GOT3 (cell line): ENCODE measurements at regions not wholly inside any gene's neighbourhood (a gene's known extent, or its start where the extent isn't known, plus 50 kb on each side); places are given as distances from the start of the nearest gene placed in this dataset.

Source experiments
- DNase-seq: peaks from one replicate; lab custom pipeline; 2025; ENCODE audit warnings: mixed read lengths; lab: John Stamatoyannopoulos, UW

DNA sequence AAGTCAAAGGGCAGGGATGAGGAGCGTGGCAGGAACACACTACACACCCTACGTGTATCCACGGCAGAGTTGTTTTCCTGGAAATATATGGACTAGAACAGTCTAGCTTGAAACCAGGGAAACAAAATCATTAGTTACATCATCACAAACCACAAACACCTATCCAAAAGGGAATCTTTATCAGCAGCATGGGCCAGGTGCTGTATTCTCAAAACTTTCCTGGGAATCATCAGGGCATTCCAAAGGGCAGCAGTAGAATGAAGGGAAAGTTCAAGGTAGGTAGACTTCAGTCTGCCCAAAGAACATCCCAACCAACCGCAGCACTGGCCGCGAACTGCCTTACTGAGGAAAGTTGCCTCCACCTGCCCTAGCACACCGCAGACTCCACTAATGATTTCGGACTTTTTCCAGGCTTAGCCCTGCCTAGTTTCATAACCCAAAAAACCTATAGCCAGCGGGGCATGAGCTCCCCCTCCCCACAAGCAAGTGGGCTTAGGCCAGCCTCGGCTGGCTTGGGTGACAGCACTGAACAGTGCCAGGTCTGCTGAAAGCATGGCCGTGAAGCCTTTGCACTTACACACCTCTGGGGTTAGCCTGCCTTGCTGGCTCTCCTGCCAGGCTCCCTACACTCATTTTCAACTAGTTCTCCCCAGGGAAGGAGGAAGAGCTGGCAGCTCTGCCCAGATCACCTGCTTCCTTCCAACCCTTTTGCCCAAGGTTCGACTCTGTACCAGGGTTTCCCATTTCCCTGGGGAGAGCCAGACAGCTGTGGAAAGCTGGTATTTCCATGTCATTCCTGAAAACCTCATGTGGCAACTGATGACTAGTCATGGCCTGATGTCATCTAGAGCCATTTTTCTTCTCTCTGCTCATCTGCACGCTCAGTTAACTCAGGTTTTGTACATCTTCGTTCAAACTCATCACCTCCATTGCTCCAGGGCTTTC lies 77.3 kb upstream of the UBAC2 start:
- DNase-seq: no peak

DNA sequence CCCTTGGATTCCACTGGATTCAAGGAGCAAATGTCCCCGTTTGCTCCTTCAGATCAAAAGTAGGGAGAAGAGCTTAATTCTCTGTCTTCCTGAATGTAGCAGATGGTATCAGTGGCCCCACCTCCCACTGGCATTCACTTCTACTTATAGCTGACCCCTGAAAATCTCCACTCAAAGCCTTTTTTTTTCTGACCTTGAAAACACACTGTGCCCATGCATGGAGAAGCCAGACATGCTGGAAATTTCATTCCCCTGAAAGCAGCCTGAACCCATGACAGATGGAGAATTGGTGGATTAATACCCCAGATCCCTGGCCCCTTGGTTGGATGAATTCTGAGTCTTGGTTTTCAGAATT lies 76.6 kb upstream of the UBAC2 start:
- no peak for DNase-seq

DNA sequence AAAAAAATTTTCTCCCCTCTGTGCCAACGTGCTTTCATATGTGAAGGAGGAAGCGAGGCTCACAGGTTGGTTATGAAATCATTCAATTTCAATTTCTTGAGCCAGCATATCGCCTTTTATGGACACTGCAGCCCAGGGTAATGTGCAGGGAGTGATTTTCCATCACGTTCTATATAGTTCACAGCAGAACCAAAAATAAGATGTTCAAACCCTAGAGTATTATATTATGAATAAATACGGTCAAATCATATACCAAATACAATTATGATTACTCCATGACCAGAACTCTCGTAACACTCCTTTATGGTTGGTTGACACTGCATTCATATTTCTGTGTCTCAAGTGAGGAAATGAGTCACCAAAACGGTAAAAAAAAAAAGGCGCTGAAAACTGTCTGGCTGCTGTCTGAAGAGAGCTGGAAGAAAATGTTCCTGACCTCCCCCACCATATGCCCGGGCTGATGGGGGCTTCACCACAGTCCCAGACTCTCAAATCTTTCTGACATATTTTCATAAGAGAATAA lies 75.8 kb upstream of the UBAC2 start:
- DNase-seq: no peak

DNA sequence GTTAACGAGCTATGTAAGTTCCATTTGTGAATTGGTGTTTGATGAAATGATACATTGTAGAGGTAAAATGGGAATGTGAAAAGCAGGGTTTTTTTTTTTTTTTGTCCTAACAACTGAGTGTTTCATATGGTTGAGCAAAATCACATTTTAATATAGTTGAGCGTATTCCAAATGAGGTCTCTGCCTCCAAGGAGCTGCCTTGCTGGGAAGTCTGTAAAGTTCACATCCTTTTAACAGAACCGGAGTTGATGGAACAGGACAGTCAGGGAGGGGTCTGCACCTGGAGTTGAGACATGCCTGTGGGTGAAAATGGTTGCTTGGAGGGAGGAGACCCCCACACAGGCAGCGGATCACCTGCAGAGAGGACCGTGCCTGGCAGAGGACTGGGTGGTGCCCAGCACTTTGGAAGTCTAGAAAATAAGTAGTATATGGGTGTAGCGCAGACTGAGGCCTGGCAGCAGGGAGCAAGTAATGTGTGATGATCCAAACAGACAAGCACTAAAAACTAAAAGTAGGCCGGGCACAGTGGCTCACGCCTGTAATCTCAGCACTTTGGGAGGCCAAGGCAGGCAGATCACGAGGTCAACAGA lies 75.2 kb upstream of the UBAC2 start:
- no peak for DNase-seq

DNA sequence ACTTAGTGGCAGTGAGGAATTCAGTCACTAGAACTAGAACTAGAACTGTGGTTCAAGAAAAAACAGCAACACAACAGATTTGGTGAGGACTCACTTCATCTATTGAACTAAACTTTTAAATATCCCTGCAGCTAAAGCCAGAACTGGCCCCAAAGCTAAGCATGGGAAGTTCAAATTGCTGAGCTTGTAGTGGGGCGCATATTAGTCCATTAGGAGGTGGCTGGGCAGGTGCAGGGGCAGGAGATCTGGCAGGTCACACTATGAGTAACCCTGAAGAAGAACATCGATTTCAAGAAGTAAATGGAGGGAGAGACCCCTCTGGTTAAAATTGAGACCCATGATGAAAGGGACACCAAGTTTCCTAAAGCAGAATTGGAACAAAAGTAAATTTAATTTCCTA lies 73.8 kb upstream of the UBAC2 start:
- DNase-seq: no peak

DNA sequence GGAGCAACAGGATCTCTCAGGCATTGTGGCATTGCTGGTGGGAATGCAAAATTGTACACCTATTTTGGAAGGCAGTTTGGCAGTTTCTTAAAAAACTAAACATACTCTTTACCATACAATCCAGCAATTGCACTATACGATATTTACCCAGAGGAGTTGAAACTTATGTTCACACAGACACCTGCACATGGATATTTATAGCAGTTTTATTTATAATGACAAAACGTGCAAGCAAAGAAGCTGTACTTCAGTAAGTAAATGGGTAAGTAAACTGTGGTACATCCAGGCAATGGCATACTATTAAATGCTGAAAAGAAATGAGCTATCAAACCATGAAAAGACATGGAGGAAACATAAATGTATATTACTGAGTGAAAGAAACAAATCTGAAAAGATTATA lies 71.6 kb upstream of the UBAC2 start:
- DNase-seq: no peak

DNA sequence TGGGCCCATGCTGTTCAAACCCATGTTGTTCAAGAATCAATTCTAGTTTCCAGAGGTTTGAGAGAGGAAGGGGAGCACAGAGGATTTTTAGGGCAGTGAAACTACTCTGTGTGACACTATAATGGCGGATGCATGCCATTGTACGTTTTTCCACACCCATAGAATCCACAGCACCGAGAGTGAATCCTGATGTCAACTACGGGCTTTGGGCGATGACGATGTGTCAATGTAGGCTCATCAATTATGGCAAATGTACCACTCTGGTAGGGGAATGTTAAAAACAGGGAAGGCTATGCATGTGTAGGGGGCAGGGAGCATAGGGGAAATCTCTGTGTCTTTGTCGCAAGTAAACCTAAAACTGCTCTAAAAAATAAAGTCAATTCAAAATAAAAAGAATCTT lies 70.7 kb upstream of the UBAC2 start:
- no peak for DNase-seq

DNA sequence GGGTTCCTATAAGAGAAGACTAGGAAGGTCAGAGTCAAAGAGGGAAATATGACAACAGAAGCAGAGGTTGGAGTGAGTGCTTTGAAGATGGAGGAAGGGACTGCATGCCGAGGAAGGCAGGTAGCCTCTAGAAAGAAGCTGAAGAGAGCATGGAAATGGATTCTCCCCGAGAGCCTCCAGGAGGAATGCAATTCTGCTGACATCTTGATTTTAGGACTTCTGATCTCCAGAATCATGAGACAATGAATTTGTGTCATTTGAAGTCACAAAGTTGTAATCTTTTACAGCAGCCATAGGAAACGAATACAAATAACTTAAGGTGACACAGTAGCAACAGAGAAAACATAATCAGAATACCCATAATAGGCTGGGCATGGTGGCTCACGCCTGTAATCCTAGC lies 69.2 kb upstream of the UBAC2 start:
- no peak for DNase-seq

DNA sequence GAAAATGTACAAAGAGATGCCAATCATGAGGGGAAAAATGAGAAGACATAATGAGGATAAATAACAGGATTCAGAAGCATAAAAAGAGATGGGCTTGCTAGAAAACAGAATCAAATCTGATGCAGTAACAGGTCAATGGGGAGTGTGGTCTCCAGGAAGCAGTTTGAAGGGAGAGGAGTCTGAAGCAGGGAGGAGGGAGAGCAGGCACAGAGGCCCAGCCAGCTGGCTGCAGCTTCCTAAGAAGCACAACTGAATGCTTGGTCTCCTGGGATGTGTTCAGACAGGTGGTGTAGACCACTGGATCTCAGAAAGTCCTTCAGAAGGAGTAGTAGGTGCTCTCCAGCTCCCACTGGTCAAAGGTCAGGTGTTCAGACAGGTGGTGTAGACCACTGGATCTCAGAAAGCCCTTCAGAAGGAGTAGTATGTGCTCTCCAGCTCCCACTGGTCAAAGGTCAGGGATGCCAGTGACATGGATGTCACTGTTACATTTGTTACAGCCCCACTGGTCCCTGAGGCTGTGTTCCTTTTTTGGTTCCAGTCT lies 68.3 kb upstream of the UBAC2 start:
- DNase-seq: no peak

DNA sequence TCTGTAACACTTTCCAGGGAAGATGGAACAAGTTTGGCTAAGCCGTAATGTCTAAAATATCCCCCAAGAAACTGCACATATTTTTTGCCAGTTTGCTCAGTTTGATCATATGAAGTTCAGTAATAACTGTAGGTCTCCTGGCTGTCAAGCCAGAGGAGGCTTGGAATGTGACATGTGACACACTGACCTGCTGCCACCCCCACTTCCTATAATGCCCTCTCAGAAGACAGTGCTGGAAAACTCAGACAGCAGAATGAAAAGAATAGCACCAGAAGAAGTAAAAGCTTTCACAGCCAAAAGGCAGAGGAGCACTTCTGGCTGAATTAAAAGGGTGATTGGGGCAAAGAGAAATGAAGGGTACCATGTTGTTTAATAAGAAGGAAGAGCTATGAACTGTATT lies 67.4 kb upstream of the UBAC2 start:
- DNase-seq: no peak

DNA sequence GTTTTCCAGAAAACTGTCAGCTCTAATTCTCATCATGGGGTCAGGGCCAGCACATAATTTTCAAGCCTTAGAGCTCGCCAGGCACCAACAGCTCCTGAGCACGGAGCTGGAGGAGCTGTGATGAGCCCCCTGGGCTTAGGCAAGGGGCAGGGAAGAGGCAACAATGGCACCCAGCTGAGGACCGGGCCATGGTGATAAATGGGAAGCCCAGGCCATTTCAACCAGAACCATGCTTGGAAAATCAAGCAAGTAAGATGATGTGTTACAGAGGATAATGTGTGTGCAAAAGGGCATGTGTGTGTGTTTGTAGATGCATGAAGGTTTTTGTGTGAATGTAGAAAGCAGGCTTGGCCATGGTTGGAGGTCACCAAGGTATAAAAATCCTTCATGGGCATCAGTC lies 66.8 kb upstream of the UBAC2 start:
- DNase-seq: no peak

DNA sequence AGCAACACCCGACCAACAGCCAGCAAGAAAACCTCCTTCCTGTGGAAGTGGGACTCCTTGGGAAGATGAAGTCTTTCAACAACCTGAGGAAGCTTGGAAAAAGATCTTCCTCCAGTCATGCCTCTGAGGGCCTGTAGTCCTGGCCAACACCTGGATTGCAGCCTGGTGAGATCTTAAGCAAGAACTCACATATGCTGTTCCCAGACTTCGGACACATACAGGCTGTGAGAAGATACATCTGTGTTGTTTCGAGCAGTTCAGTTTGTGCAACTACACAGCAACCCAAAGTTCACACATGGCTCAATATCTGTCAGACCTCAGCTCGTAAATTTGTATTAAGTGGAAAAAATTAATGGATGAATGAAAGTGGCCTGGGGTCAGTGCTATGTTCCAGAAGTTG lies 65.1 kb upstream of the UBAC2 start:
- DNase-seq: no peak

DNA sequence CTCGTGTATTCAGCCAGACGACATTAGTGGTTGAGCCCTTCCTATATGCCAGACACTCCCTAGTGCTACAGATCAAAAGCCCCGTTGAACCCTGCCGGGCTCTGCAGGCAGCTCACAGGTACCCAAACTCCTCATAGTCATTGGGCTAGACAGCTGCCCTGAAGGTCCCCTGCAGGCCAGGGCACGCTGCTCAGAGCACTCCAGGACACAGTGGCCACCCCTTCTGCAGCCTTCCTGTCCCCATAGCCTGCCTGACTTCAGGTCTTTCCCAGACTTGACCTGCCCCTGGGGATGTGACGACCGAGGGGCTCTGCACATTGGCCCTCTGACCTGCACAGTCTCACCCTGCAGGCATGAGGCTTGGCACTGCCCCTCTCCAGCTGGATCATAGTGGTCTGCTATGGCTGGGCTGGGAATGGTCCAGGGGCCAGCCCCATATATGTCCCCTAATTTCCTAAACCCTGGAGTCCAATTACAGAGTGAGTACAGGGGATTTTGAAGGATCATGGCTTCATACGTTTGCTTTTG lies 64.2 kb upstream of the UBAC2 start:
- no peak for DNase-seq

DNA sequence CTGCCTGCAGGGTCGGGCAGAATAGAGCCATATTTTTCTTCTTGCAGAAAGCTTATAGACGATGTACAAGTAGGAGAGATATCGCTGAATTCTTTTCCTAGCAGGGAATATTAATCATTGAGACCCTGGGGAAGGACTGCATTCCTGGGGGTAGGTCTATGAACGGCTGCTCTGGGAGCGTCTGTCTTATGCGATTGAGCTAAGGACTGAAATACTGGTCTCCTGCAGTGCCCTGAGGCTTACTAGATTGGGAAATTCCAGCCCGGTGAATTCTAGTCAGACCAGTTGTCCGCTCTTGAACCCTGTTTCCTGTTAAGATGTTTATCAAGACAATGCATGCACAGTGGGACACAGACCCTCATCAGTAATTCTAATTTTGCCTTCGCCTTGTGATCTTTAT lies 59.8 kb upstream of the UBAC2 start:
- DNase-seq: no peak

DNA sequence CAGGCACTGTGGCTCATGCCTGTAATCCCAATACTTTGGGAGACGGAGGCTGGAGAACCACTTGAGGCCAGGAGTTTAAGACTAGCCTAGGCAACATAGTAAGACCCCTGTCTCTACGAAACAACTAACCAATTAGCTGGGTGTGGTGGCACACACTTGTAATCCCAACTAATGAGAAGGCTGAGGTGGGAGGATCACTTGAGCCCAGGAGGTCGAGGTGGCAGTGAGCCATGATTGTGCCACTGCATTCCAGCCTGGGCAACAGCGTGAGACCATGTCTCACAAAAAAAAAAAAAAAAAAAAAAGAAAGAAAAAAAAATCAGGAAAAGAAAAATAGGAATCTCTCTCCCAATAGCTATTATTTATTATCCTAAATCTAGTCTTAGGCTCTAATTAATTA lies 56.8 kb upstream of the UBAC2 start:
- no peak for DNase-seq

DNA sequence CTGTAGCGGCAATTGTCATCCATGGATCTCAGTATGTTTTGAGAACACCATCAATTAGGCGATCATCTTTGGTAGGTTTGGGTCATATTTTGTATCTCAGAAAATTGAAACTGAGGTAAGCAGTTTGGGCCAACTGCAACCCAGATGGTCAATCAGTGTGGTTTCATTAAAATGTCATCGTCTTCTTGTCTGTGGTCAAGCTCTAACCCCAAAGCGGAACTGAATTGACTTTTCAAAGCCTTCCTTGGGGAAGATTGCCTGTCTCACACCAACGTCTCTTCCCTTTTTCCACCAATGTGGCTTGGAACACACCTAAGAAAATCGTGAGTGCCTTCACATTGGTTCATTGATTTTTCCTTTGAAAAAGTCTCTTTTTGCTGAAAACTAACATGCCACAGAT lies 56.3 kb upstream of the UBAC2 start:
- DNase-seq: no peak

DNA sequence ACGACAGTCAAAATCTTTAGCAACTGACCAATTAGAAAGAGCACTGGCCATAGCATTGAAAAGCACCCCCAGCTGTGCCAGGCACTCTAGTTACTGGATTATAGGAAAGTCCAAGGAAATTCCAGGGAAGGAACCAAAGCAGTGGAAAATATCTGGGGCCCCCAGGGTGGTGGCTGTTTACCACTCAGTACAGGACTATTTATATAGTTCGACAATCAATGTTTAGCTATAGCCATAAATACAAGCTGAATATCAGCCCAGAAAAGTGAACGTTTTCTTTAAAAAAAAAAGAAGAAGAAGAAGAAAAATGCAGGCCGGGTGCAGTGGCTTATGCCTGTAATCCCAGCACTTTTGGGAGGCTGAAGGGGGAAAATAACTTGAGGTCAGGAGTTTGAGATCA lies 55.2 kb upstream of the UBAC2 start:
- DNase-seq: no peak

DNA sequence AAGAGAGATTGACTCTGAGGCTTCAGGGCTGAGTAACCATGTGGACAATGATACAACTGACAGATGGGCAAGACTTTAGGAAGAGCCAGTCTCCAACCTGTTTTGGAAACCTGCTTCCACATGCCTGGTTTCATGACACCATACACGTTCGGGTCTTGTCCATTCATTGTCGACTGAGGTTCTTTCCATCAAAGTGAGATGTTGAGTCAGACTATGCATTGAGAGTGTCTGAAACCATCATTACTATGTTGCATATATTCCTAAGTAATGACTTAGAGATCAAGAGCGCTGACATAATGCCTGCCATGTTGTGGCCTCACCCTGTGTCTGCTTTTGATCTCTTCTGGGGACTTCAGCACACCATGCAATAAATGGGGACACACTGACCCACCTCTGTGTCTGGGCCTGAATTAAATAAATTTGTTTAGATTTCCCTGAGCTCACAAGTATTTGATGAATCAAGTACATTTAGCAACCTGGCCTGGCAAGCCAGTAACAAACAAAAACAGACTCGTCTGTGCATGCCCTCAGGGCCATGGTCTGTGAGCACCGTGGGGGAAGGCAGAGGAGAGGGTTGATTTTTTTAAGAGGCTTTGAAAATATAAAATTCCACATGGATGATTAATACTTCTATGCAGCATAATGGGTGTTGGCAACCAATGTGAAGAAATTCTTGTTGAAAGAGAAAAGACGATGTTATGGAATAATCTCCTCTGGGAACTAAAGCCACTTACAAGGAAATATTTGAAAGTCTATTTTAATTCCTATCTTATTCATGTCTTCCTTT lies 49.9 kb upstream of the UBAC2 start:
- DNase-seq: no peak
